ENCODE measurements at regions not wholly inside any gene's neighbourhood (a gene's known extent, or its start where the extent isn't known, plus 50 kb on each side); places are given as distances from the start of the nearest gene placed in this dataset.

DNA sequence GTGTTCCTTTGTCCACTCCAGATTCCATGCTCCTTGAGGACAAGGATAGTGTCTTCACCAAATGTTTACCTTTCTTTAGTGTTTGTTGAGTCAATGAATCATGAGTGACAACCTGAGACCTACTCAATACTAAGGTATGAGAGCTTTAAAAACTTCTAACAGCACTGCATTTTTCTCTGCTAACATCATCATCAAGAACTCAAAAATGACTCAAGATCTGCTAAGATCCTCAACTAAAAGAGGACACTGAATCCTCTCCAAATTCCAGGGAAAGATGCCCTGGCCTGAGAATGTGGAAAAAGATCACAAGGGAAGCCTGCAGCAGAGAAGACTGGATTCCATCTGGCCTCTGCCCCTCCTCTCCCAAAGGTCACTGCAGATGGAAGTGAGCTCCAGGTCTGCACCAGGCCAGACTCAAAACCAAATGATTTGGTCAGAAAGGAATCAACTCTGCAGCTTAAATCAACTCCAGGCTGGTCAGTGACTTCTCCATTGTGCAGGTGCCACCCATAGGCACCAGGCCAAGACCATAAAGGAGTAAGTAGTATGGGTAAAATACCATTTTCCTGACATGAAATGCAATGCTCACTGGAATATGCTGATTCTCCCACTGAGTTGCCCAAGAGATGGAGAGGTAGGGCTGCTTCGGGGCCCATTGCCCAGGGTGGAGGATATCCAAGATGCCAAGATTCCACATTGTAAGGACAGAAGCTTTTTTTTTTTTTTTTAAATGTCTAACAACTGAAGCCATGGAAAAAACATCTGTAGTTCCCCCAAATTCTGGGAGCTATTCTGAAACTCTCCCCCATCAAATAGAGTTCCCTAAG lies 89.5 kb upstream of the DOCK9 start:
- Histone ChIP-seq H4K20me1 (ENCODE audit: control insufficient read depth, insufficient read depth, insufficient read length) (no peaks in the 10 kb centered on the region), H3K14ac (ENCODE audit: insufficient read depth, low read length) (no peak overlapping the region)
- no CpG with 5 or more reads among the region's 1 CpG for WGBS (ENCODE audit: extremely low coverage, insufficient read length, low lambda C conversion rate)

More for the DNA sequence above, 89.5 kb upstream of the DOCK9 start:
- no peak overlapping the region for H2AFZ ChIP-seq (ENCODE audit: low read length)
- H4K91ac ChIP-seq (ENCODE audit: insufficient read length, low read depth, low read length): no peak overlapping the region
- no peak overlapping the region for H2BK120ac ChIP-seq (ENCODE audit: low read depth, low read length, poor library complexity, severe bottlenecking)
- Mint-ChIP-seq H3K27me3 (ENCODE audit: low read depth) (no peaks in the 10 kb centered on the region), H3K36me3 (ENCODE audit: insufficient read depth in 1 of 3, low read depth in 3 of 3) (no peaks in the 10 kb centered on the region), H3K4me3 (no peak overlapping the region), H3K4me1 (peaks cover 5 to 8% of the 10 kb centered on the region in 2 experiments), H3K9me3 (no peaks in the 10 kb centered on the region), H3K27ac (no peak overlapping the region)
- H3K79me1 ChIP-seq (ENCODE audit: insufficient read depth, low read depth, low read length, poor library complexity, severe bottlenecking): no peaks in the 10 kb centered on the region
- no peak overlapping the region for H3T11ph ChIP-seq (ENCODE audit: low read length)
- no peaks in the 10 kb centered on the region for H3K79me2 ChIP-seq (ENCODE audit: insufficient read depth, low read length)
- H3K56ac ChIP-seq (ENCODE audit: insufficient read length, low read depth, low read length): no peak overlapping the region
- no peak overlapping the region for H3K27ac ChIP-seq (ENCODE audit: insufficient read length, low read depth, low read length)
- no peak overlapping the region for H3K4ac ChIP-seq (ENCODE audit: low read depth, low read length)
- H3K4me2 ChIP-seq (ENCODE audit: insufficient read depth, insufficient read length, low read length): no peak overlapping the region
- DNase-seq: no peak
- no peak overlapping the region for H2BK20ac ChIP-seq (ENCODE audit: low read depth, low read length, poor library complexity, severe bottlenecking)
- H2BK15ac ChIP-seq (ENCODE audit: low read depth, low read length): no peak overlapping the region
- H2BK12ac ChIP-seq (ENCODE audit: insufficient read length, low read depth, low read length): no peak overlapping the region
- H3K27me3 ChIP-seq (ENCODE audit: insufficient read depth, low read length): no peaks in the 10 kb centered on the region
- TF ChIP-seq, protein P1, sequence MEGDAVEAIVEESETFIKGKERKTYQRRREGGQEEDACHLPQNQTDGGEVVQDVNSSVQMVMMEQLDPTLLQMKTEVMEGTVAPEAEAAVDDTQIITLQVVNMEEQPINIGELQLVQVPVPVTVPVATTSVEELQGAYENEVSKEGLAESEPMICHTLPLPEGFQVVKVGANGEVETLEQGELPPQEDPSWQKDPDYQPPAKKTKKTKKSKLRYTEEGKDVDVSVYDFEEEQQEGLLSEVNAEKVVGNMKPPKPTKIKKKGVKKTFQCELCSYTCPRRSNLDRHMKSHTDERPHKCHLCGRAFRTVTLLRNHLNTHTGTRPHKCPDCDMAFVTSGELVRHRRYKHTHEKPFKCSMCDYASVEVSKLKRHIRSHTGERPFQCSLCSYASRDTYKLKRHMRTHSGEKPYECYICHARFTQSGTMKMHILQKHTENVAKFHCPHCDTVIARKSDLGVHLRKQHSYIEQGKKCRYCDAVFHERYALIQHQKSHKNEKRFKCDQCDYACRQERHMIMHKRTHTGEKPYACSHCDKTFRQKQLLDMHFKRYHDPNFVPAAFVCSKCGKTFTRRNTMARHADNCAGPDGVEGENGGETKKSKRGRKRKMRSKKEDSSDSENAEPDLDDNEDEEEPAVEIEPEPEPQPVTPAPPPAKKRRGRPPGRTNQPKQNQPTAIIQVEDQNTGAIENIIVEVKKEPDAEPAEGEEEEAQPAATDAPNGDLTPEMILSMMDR (conservative IDR thresholded peaks at IDR 0.05): no peak
- H3K9ac ChIP-seq (ENCODE audit: extremely low read depth, insufficient read length, low read length): no peak overlapping the region
- H3K9me3 ChIP-seq (ENCODE audit: control insufficient read depth, low read depth, low read length): no peaks in the 10 kb centered on the region
- H4K8ac ChIP-seq (replicated peaks; ENCODE audit: insufficient read length, low read depth, low read length): no peak overlapping the region
- no peak overlapping the region for H2BK5ac ChIP-seq (ENCODE audit: insufficient read length, low read length)
- H4K5ac ChIP-seq (ENCODE audit: insufficient read length, low read depth, low read length): no peak overlapping the region
- H3K18ac ChIP-seq (ENCODE audit: insufficient read length, low read depth, low read length): no peak overlapping the region
- no peaks in the 10 kb centered on the region for H3K23me2 ChIP-seq (ENCODE audit: insufficient read length, low read depth, low read length, poor library complexity, severe bottlenecking)
- no peaks in the 10 kb centered on the region; the same call in 1 of the 2 replicates for H3K4me1 ChIP-seq (ENCODE audit: insufficient read depth, low read length)
- H3K23ac ChIP-seq (ENCODE audit: insufficient read length, low read depth, low read length): no peak overlapping the region
- no peak overlapping the region for H2AK5ac ChIP-seq (ENCODE audit: insufficient read length, low read length)
